Peyer's patch (tissue), 4 donors: ENCODE measurements at regions not wholly inside any gene's neighbourhood (a gene's known extent, or its start where the extent isn't known, plus 50 kb on each side); places are given as distances from the start of the nearest gene placed in this dataset.

Experiments used
- DNase-seq, 3 donors: peaks; one replicate each; pipeline ENCODE4 v3.0.0-alpha.2; 2017 to 2019
- H3K27ac ChIP-seq, 4 donors: fragments of 200-600 bp; sonication (generic); one replicate each; pipeline ENCODE4 v1.5.1; 2016 to 2019
- H3K27me3 ChIP-seq, 2 donors: fragments of 200-600 bp; sonication (generic); one replicate each; pipeline ENCODE4 v1.5.1; 2019
- H3K36me3 ChIP-seq, 3 donors: fragments of 200-600 bp; sonication (generic); one replicate each; pipeline ENCODE4 v1.5.1; 2016 to 2019
- H3K4me1 ChIP-seq, 4 donors: fragments of 200-600 bp; sonication (generic); one replicate each; pipeline ENCODE4 v1.5.1; 2016 to 2019
- H3K4me3 ChIP-seq, 4 donors: fragments of 200-600 bp; sonication (generic); 1 replicate in 3 of 4; 2 replicates in 1 of 4; pipeline ENCODE4 v1.5.1; 2016 to 2019; ENCODE audit warnings: mild to moderate bottlenecking in 1 of 4
- H3K9me3 ChIP-seq, 4 donors: fragments of 200-600 bp; sonication (generic); one replicate each; pipeline ENCODE4 v1.5.1; 2016 to 2019; ENCODE audit warnings: mild to moderate bottlenecking in 1 of 4
- POLR2A ChIP-seq, 2 donors: fragments of 450-650 bp; IDR thresholded peaks; one replicate each; pipeline ENCODE4 v1.5.1; 2017; ENCODE audit warnings: antibody characterized with exemption in 2 of 2, mild to moderate bottlenecking in 2 of 2, moderate library complexity in 2 of 2
- TF ChIP-seq, protein P1 (sequence below), 6 experiments: fragments of 450-650 bp in 4 of 6; fragments of 200-600 bp in 2 of 6; sonication (generic) in 1 of 6; IDR thresholded peaks; one replicate each; pipeline ENCODE4 v1.5.1; 2017 to 2019; ENCODE audit warnings: antibody characterized with exemption in 6 of 6, mild to moderate bottlenecking in 3 of 6, moderate library complexity in 1 of 6

DNA sequence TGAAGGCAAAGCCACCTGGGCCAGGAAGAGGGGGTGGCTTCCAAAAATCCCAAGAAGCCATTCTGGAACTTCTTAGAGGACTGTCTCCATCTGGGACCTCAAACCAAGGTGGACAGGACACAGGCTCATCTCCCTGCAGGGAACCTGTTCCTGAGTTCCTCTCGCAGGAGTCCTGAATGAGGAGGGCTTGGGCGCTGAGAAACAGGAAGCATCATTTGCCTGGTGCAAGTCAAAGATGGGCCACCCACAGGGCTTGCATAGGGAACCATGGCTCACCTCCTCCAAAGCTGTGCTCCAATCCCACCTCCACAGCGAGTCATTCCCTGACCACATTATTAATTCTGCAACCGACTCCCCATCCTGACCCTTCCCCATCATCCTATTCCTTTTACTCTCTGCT lies 55.0 kb upstream of the RPL38 start:
- DNase-seq = no peak
- Histone ChIP-seq H3K27ac (no peak overlapping the region), H3K36me3 (no peaks in the 10 kb centered on the region), H3K4me1 (no peaks in the 10 kb centered on the region), H3K27me3 (no peaks in the 10 kb centered on the region), H3K9me3 (no peaks in the 10 kb centered on the region), H3K4me3 (no peak overlapping the region)
- TF ChIP-seq, protein P1, sequence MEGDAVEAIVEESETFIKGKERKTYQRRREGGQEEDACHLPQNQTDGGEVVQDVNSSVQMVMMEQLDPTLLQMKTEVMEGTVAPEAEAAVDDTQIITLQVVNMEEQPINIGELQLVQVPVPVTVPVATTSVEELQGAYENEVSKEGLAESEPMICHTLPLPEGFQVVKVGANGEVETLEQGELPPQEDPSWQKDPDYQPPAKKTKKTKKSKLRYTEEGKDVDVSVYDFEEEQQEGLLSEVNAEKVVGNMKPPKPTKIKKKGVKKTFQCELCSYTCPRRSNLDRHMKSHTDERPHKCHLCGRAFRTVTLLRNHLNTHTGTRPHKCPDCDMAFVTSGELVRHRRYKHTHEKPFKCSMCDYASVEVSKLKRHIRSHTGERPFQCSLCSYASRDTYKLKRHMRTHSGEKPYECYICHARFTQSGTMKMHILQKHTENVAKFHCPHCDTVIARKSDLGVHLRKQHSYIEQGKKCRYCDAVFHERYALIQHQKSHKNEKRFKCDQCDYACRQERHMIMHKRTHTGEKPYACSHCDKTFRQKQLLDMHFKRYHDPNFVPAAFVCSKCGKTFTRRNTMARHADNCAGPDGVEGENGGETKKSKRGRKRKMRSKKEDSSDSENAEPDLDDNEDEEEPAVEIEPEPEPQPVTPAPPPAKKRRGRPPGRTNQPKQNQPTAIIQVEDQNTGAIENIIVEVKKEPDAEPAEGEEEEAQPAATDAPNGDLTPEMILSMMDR (IDR thresholded peaks at IDR 0.05) = no peak
- TF ChIP-seq POLR2A (IDR thresholded peaks at IDR 0.05) = no peak

DNA sequence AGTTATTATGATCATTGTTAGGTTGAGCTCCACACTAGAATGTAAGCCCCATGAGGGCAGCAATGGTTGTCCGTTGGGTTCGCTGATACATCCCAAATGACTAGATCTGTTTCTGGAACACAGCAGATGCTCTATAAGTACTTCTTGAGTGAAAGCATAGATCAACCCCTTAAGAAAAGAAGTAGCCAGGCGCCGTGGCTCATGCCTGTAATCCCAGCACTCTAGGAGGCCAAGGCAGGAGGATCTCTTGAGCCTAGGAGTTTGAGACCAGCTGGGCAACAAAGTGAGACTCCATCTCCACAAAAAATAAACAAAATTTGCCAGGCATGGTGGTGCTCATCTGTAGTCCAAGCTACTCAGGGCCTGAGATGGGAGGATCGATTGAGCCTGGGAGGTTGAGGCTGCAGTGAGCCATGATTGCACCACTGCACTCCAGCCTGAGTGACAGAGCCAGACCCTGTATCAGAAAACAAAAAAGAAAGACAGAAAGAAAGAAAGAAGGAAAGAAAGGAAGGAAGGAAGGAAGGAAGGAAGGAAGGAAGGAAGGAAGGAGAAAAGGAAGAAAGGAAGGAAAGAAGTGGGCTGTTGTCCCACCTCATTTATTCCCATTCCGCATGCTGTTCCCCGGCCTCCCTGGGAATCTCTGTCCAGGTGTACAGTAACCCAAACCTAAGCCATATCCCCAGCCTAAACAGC lies 54.4 kb upstream of the RPL38 start:
- Histone ChIP-seq H3K27me3 (no peaks in the 10 kb centered on the region), H3K27ac (no peak overlapping the region), H3K36me3 (no peaks in the 10 kb centered on the region), H3K9me3 (no peaks in the 10 kb centered on the region), H3K4me3 (no peak overlapping the region), H3K4me1 (no peaks in the 10 kb centered on the region)
- TF ChIP-seq, protein P1 (IDR thresholded peaks at IDR 0.05) = no peak
- no peak for TF ChIP-seq POLR2A (IDR thresholded peaks at IDR 0.05)
- DNase-seq = no peak

GRCh38 chr17:74149597-74150427 lies 53.7 kb upstream of the RPL38 start:
- Histone ChIP-seq H3K4me3 (no peak overlapping the region), H3K27ac (no peak overlapping the region), H3K36me3 (no peaks in the 10 kb centered on the region), H3K4me1 (no peaks in the 10 kb centered on the region), H3K9me3 (no peaks in the 10 kb centered on the region), H3K27me3 (no peaks in the 10 kb centered on the region)
- TF ChIP-seq POLR2A (IDR thresholded peaks at IDR 0.05) = no peak
- TF ChIP-seq, protein P1 (IDR thresholded peaks at IDR 0.05) = no peak
- DNase-seq = no peak

GRCh38 chr17:74150428-74151025 lies 53.0 kb upstream of the RPL38 start:
- TF ChIP-seq, protein P1 (IDR thresholded peaks at IDR 0.05) = no peak
- H3K4me1 ChIP-seq = no peaks in the 10 kb centered on the region
- H3K27me3 ChIP-seq = no peaks in the 10 kb centered on the region
- no peaks in the 10 kb centered on the region for H3K9me3 ChIP-seq
- no peak for DNase-seq
- no peak overlapping the region for H3K4me3 ChIP-seq
- H3K36me3 ChIP-seq = no peaks in the 10 kb centered on the region
- H3K27ac ChIP-seq = no peak overlapping the region

- Histone ChIP-seq H3K27ac (no peak overlapping the region), H3K36me3 (no peaks in the 10 kb centered on the region), H3K27me3 (no peaks in the 10 kb centered on the region), H3K9me3 (no peaks in the 10 kb centered on the region), H3K4me1 (no peaks in the 10 kb centered on the region), H3K4me3 (no peak overlapping the region)
- DNase-seq = no peak
- TF ChIP-seq, protein P1 (IDR thresholded peaks at IDR 0.05) = no peak
- TF ChIP-seq POLR2A (IDR thresholded peaks at IDR 0.05) = no peak
Measured at GRCh38 chr17:74151551-74152315, 51.7 kb upstream of the RPL38 start.
